HepG2 (cell line): ENCODE measurements at regions not wholly inside any gene's neighbourhood (a gene's known extent, or its start where the extent isn't known, plus 50 kb on each side); places are given as distances from the start of the nearest gene placed in this dataset.

Source experiments
- CAMTA2 ChIP-seq: sonication (generic); formaldehyde crosslinking; IDR thresholded peaks from 2 replicates; pipeline ENCODE4 v1.4.0; 2020; ENCODE audit warnings: mild to moderate bottlenecking, missing genetic modification reagents, borderline replicate concordance
- CHD2 ChIP-seq: IDR thresholded peaks from 2 replicates; pipeline ENCODE4 v1.6.1; 2011; ENCODE audit warnings: low read depth, low read length, improper control_type of control experiment
- CREM ChIP-seq, 2 experiments: sonication (generic) in 1 of 2; formaldehyde crosslinking in 1 of 2; IDR thresholded peaks; 2 replicates each; pipeline versions ENCODE4 v1.4.0 to v1.6.1; 2016 to 2020; ENCODE audit warnings: antibody characterized with exemption in 1 of 2, mild to moderate bottlenecking in 1 of 2, missing genetic modification reagents in 1 of 2
- KLF6 ChIP-seq: IDR thresholded peaks from 2 replicates; pipeline ENCODE4 v1.8.0; 2016; ENCODE audit warnings: missing biosample characterization, missing genetic modification reagents
- SMC3 ChIP-seq: IDR thresholded peaks from 2 replicates; pipeline ENCODE4 v1.6.1; 2011; ENCODE audit warnings: low read length, improper control_type of control experiment
- TAF1 ChIP-seq: sonication (generic); formaldehyde crosslinking; IDR thresholded peaks from 2 replicates; pipeline ENCODE4 v1.4.0; 2020; ENCODE audit warnings: missing genetic modification reagents
- ZBTB1 ChIP-seq: sonication (generic); formaldehyde crosslinking; IDR thresholded peaks from 2 replicates; pipeline ENCODE4 v1.4.0; 2020; ENCODE audit warnings: missing genetic modification reagents, borderline replicate concordance
- TF ChIP-seq, protein P1 (sequence below): sonication (generic); formaldehyde crosslinking; IDR thresholded peaks from 2 replicates; pipeline ENCODE4 v1.5.0; 2020; ENCODE audit warnings: mild to moderate bottlenecking, missing genetic modification reagents, moderate library complexity

DNA sequence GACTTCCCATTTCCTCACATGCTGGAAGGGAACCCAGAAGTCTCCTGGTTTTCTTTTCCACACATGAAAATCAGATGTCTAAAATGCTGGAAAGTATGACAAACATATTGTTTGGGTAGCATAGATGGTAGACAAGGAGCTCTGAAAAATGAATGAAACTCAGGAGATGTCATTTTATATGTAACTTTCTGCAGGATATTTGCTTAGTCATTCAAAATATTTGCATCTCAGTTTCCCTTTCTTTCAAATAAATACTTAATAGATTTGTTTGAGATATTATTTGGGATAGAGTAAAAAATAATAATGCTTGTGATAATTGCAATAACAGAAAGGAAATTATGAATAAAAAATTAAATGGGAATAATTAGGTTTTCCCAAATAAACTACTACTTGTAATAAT, 298.9 kb upstream of the ADARB2 start:
- TF ChIP-seq SMC3 (no peak), TAF1 (no peak), CREM (IDR thresholded peaks at IDR 0.05) (no peak), CREM (CRISPR knock-in tag; IDR thresholded peaks at IDR 0.05) (no peak), KLF6 (CRISPR knock-in tag) (no peak), ZBTB1 (no peak), CAMTA2 (CRISPR knock-in tag) (no peak), CHD2 (no peak)
- TF ChIP-seq, protein P1, sequence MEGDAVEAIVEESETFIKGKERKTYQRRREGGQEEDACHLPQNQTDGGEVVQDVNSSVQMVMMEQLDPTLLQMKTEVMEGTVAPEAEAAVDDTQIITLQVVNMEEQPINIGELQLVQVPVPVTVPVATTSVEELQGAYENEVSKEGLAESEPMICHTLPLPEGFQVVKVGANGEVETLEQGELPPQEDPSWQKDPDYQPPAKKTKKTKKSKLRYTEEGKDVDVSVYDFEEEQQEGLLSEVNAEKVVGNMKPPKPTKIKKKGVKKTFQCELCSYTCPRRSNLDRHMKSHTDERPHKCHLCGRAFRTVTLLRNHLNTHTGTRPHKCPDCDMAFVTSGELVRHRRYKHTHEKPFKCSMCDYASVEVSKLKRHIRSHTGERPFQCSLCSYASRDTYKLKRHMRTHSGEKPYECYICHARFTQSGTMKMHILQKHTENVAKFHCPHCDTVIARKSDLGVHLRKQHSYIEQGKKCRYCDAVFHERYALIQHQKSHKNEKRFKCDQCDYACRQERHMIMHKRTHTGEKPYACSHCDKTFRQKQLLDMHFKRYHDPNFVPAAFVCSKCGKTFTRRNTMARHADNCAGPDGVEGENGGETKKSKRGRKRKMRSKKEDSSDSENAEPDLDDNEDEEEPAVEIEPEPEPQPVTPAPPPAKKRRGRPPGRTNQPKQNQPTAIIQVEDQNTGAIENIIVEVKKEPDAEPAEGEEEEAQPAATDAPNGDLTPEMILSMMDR (CRISPR knock-in tag) = no peak
